GM18870 (cell line): ENCODE measurements at regions not wholly inside any gene's neighbourhood (a gene's known extent, or its start where the extent isn't known, plus 50 kb on each side); places are given as distances from the start of the nearest gene placed in this dataset.

Experiments
- ATAC-seq: cut with Tn5 transposase; IDR thresholded peaks from one replicate; pipeline ENCODE4 v1.9.1; 2021; ENCODE audit warnings: moderate library complexity; ENCODE audit not compliant: unreplicated experiment

DNA sequence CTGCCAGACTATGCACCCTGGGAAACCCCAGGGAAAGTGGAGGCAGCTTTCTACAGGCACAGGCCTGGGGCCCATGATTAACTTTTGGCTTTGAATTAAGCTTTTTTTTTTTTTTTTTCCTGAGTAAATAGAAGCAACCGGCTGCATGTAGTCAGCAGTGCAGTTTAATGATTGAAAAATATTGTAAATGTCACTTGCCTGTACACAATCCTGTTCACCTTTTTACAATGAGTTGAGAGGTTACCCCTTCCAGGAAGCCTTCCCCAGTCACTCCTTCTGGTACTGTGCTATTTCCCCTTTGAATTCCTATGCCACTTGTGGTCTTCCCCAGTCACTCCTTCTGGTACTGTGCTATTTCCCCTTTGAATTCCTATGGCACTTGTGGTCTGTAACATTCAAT lies 475.6 kb downstream of the TDRD15 start:
- ATAC-seq, result no peak

DNA sequence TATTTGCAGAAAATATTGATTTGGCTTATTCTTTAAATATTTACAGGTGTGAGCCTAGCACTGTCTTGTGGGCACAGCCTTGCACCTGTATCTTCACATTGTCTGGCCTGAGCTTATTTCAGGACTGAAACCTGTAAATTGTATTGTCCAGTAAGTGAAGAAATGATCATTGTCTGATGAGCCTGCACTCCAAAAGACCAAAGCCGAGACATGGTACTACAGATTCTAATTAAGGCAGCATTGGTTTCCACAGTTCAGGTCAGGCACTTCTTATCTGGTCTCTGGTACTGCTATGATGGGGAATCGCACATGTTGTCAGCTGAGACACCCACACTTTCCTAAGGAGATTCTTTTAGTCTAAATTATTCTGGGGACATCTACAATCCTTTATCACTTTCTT lies 479.0 kb downstream of the TDRD15 start:
- no peak for ATAC-seq

DNA sequence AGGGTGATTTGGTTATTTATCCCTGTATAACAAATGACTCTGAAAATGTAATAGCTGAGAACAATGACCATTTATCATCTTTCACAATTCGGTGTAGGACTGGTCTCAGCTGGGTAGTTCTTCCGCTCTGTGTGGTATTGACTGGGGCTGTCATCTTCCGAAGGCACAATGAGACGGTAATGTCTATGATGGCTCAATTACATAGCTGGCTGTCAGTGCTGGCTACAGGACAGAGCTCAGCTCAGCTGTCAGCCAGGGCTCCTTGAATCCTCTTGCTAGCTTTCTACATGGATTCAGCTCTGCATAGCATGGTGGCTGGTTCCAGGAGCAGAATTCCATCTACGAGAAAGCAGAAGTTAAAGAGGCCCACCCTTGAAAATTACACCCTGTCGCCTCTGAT lies 483.8 kb downstream of the TDRD15 start:
- no peak for ATAC-seq

DNA sequence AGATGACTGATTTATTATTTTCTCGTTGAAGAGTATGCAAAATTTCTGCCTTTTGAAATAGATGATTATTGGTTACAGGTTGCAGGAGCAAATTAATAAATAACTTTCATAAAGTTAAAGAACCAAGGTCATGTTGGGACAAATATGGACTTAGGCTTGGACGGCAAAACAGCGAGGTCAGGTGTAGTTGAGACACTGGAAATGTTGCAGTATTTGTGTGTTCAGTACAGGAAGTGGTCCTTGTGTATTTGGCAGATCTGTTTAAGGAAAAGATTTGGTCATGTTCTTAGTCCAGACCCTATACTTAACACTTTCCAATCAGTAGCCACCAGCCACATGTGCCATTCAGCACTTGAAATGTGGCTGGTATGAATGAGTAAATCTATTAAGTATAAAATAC lies 486.5 kb downstream of the TDRD15 start:
- no peak for ATAC-seq

DNA sequence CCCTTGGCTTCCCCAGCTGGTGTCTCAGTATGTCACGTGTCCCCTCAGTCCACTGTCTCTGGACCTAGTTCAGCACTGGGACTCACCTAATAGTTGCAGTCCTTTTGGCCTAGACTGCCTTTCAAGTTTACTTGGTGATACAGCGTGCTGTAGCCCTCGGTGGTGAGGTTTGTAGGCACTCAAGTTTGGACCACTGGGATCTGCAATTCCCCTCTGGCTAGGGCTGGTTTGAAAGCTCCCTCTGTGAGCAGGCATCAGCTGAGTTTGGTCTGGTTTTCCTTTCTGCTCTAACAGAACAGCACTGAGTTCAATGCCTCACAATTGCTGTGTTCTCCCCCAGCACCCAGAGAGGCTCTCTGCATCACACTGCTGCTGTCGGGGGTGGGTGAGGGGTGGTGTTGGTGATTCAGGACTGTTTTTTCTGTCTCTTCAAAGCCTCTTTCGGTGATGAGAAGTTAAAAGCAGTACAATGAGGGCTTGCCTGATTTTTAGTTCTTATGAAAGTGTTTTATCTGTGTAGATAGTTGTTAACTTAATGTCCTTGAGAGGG lies 494.2 kb downstream of the TDRD15 start:
- no peak for ATAC-seq

DNA sequence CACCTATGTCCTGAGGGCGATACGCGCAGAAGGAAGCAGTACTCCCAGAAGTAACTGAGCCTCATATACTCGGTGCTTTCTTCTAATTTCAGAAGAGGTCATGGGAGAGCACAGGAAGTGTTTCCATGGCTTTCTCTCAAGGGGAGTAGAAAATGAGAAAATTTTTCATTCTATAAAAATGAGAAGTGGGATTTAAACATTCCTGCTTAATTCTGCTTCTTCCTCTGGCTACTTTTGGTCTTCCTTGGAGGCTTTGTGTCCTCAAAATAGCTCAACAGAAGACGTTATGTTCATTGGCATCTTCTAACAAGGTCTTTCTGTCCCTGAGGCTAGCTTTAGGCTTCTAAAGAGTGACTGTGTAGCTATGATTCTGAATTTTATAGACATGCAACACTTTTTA lies 497.0 kb downstream of the TDRD15 start:
- ATAC-seq, result no peak

DNA sequence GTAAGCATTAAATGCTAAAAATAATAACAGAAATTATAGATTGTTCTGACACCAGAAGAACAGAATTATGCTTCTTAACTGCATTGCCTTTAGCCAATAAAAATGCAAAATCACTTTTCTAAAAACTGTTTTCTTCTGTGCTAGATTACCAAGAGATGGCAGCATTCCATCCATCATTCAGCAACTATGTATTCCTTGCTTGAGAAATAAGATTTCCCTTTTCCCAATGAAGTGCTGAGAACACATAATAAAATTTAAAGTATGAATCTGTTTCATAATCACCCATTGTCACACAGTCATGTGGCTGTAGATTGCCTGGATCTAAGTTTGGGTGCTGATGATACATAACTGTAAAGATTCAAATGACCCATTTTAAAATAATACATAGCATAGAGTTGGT lies 504.2 kb downstream of the TDRD15 start:
- no peak for ATAC-seq

DNA sequence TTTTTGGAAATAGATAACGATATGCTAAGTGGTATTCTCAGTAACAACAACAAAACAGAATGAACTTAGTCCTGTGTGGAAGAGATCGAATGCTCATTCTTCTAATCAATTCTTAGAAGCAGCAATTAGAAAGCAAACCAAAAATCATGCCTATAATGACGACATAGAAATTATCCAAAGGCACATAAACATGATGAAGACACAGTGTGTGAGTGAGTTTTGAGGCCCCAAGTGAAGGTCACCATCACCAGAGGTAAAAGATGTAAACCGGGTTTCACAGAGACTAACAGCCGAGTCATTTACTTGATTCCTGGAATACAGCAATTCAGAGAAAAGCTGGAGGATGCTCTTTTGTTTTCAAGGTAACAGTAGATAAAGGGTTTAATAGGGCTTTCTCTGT lies 509.2 kb downstream of the TDRD15 start:
- ATAC-seq, result no peak

DNA sequence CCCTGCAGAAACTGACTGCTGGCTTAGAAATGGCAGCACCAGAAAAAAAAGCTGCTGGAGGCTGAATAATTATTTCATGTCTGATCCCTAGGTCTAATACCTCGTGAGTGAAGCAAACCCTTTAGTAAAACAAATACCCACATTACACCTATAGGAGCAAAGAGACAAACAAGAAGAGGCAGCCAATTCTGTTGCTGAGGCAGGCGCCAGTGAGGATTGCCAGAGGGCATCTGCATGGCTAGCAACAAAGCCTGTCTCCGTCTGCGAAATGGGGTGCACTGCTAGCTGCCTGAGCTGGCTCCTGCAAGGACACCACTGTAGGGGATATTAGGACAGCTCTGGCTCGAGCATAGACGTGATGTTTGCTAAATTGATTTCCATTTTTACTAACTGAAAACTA lies 509.7 kb downstream of the TDRD15 start:
- no peak for ATAC-seq

DNA sequence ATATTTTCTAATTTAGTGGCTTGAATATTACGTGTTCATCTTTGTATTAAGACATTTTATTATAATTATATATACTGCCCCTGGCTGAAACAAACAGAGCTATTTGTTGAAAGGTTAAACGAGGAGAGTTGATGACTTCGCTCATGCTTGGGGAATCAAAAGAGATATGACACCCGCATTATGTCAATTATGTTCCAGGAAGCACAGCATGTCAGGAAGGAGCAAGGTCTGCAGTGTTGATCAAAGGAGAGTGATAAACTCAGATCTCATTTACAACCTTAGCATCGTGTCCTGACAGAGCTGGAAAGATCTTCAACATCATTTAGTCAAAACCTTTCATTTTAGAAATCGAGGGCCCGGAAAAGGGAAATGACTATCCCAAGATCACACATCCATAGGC lies 510.1 kb downstream of the TDRD15 start:
- no peak for ATAC-seq

DNA sequence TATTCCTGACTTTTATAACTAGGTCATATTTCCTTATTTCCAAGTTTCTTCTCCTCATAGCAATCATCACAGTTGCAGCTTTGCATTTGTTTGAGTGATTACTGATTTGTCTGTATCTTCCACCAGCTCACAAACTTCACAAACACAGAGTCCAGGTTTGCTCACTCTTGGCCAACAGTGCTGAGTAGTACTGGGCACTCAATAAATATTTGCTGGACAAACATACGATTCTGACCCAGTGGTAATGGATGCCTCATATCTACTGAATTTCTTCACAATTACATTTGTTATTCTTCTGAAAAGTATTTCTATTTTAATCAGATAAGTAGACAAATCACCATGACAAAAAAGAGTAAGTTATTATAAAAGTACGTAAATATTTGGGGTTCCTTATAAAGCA lies 516.3 kb downstream of the TDRD15 start:
- no peak for ATAC-seq

DNA sequence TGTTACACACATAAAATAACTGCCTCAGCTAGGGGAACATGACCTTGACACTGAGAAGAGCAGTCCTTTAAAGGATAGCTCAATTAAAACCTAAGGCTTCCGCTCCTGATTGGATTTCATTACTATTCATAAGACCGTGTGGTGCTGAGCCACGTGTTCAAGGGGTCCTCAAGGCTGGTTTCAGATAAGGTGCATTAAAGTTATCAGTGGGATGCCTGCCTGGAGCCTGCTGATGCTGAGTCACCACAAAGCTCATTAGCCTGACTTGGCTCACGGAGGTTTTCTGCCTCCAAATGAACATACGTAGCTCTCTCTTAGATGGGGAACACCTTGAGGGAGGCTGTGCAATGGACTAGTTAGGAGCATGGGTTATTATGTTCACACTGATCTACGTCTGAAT lies 518.9 kb downstream of the TDRD15 start:
- no peak for ATAC-seq

DNA sequence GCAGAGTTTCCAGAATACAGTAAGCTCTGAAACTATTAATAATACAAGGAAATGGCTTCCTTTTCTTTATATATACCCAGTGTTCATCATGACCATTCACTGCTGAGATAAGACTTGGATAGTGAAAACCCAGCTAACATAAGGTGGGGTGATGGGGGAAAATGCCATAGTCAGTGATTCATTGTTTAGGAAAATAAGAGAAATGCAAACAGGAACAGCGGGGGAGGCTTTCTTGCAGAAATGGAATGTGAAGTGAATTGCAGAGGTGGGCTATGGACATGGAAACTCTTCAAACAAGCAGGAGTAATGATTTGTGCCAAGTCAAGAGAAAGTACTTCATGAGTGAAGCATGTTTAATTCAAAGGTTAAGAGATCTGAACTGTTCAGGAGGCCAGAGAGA lies 519.4 kb downstream of the TDRD15 start:
- ATAC-seq, result no peak

DNA sequence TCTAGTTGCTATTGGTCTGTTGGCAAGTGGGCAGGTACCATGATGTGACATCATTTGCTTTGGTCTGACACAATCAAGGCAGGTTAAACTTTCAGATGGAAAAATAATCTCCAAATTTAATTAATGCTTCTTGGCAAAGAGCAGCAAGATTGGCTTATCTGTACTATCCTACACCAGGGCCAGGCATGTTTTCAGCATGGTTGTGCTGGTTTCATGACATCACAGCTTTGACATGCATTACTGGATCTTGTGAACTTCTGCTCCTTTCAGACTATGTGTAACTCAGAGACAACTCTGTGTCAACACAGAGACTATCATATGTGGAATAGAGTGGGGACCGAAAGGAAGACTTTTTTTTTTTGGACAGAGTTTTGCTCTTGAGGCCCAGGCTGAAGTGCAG lies 520.5 kb downstream of the TDRD15 start:
- ATAC-seq, result no peak

DNA sequence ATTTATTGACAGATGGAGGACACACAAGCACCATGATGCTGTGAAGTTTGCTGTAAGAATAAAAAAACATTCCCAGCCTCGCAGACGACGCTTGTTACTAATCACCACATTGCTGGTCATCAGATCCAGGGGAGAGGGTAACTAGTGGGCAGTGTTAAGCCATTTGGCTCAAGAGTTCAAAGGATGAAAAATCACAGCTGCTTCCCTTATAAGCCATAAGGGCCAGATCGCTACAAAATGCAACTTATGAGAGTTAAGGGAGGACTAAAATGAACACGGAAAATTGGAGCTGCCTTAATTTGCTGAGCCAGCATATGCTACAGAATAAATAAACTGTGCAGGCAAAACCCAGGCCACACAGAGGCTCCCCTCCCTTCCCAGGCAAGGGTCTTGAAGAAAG lies 522.6 kb downstream of the TDRD15 start:
- no peak for ATAC-seq

DNA sequence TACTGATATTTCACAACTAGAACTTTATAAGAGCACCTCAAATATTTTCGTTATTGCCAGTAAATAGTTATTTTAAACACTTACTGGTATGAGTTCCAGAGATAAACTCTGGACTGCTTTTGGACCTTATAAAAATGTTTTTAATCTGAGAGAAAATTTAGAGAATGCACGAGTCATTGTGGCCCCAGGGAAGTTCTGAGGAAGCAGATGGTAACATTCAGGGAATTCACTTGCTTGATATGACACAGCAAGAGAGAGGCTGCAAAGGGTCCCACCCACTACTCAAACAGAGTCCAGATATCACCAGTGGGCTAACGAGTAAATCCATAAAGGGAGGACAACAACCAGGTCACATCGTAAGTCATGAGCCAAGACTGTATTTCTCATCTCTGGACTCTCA lies 526.8 kb downstream of the TDRD15 start:
- ATAC-seq, result no peak

DNA sequence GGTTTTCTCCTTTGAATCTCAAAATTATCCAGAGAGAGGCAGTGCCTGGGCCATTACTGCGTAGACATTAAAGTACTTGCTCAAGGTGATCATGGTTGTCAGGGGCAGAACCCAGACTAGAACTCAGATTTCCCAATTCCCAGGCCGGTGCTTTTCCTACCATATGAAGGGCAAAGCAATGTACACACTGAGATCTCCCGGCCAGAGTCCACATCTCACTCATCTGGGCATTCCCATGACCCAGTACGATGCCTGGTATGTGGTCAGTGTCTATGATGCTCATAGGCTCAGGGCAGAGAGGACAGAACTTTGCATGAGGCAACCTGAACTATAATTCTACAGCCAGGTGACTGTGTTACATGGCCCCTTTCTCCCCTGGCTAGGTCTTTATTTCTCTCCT lies 531.4 kb downstream of the TDRD15 start:
- no peak for ATAC-seq

DNA sequence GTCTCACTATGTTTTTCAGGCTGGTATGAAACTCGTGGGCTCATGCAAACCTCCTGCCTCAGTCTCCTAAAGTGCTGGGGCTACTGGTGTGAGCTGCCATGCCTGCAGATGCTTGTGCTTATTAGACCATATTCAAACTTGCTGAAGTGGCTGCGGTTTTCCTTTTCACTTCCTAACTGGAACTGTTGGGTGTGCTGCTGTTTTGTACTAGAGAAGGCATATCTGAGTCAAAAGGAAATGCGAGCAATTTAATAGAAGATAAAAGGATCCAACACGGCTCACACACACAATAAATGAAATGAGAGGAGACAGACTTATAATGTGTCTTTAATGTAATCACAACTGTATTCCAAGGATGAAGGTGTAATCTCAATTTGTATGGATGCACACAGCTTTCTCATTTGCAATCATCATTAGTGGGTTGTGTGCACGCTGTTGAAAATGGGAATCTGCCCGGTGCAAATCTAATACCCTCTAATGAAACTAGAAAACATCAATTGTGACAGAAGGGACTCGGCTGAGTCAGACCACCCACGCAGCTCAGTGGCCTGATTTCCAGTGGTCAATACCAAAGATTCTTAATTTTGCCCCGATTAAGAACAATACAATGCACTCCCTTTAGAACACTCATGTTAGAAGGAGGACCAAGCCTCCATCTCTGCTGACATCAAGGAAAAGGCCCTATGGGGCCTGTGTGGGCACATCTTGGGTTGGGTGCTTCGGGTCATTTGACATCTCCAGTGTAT lies 532.7 kb downstream of the TDRD15 start:
- no peak for ATAC-seq

DNA sequence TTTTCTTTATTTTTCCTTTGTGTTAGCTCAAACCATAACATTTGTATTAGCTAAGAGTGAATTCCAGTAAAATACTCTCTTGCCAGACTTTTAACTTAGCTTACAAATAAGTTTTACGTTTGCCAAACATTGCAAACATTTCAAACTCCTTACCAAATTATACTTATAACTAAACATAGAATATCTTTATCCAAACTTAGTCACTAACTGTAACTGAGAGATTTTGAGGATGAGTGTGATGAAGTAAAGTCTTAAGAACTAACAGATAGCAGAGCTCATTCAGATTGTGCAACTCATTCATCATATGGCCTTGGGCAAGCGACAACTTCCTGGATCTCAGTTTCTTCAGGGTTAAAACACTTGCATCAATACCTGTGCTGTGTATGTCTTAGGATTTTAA lies 533.7 kb downstream of the TDRD15 start:
- no peak for ATAC-seq

DNA sequence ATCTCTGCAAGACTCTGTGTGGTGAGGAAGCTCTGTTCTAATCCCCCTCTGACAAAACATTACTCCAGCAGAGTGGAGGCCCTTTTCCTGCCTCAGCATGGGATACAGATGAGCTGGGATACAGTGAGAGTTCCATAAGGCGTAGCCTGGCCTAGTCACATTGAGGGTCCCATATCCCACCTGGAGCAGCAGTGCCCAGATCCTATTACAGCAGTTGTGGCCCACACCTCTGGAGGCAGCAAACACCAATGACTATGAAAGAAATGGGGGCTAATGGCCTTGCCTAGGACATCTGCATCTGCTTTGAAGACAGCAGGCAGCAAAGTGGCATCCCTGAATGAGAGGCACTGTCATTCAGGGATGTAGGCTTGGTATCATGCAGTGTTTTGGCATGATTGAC lies 534.5 kb downstream of the TDRD15 start:
- ATAC-seq, result no peak

DNA sequence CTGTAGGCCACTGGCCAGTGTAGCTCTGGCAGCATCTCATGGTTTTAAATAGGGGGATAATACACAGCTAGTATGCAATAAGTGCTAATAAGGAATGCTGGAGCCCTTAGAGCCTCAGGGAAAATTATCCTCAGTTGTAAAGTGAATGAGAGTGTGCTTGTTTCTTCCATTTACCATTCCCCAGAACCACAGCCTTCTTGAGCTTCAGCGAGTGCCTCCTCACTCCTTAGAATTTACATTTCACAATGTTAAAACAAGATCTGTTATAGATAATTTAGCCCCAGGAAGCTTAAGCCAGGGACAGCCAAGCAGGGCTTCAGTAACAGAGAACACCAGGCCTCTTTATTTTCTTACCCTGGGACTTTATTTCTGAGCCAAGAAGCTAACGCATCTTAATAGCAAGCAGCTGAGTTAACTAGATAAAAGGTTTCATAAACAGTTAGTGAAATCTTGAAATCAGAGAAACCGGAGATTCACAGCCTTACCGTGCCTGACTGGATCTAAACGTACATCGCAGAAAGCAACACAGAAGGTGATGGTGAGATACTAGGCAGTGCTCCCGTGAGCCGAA lies 535.2 kb downstream of the TDRD15 start:
- ATAC-seq, result no peak

DNA sequence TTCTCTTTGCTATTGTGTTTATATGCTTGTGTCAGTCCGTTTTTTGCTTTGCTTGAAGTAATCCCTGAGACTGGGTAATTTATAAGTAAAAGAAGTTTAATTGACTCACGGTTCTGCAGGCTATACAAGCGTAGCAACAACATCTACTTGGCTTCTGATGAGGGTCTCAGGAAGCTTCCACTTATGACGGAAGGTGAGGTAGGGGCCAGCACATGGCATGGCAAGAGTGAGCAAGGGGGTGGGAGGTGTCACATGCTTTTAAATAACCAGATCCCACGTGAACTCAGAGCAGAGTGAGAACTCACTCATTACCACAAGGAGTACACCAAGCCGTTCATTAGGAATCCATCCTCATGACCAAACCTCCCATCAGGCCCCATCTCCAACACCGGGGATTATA lies 540.3 kb downstream of the TDRD15 start:
- no peak for ATAC-seq

DNA sequence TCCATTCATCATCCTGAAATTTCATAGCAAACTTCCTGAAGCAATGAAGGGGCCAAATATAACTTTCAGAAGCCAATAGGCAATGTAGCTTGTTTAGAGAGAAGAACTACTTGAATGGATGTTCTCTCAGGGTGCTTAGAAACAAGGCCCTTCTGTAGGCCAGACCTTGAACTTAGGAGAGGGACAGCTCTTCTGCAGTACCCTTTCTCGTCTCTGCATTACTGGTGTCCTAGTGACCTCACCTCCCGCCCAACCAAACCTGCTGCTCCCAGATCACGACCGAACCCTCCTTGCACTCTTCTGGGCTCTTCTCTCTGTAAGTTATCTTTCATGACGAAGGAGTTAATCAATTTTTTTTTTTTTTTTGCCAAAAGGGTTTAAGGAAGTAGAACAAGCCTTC lies 543.9 kb downstream of the TDRD15 start:
- no peak for ATAC-seq
